Gastroesophageal sphincter (tissue), 3 donors: ENCODE measurements at regions not wholly inside any gene's neighbourhood (a gene's known extent, or its start where the extent isn't known, plus 50 kb on each side); places are given as distances from the start of the nearest gene placed in this dataset.

Source experiments
- CTCF ChIP-seq, 4 experiments: fragments of 200-600 bp in 2 of 4; fragments of 450-650 bp in 2 of 4; sonication (generic) in 1 of 4; IDR thresholded peaks; one replicate each; pipeline ENCODE4 v1.5.1; 2017 to 2019; ENCODE audit warnings: antibody characterized with exemption in 4 of 4, mild to moderate bottlenecking in 2 of 4, moderate library complexity in 2 of 4
- EP300 ChIP-seq: sonication (generic); formaldehyde crosslinking; IDR thresholded peaks from one replicate; pipeline ENCODE4 v1.6.1; 2017; ENCODE audit warnings: antibody characterized with exemption, mild to moderate bottlenecking
- POLR2A ChIP-seq, 2 donors: fragments of 450-650 bp; IDR thresholded peaks; one replicate each; pipeline ENCODE4 v1.6.1; 2017; ENCODE audit warnings: antibody characterized with exemption in 2 of 2, mild to moderate bottlenecking in 2 of 2, moderate library complexity in 1 of 2
- POLR2AphosphoS5 ChIP-seq: sonication (generic); formaldehyde crosslinking; IDR thresholded peaks from one replicate; pipeline ENCODE4 v1.6.1; 2017; ENCODE audit warnings: antibody characterized with exemption

GRCh38 chr9:109718861-109719260 is 61.1 kb upstream of the PALM2AKAP2 start:
- TF ChIP-seq CTCF (IDR thresholded peaks at IDR 0.05) (no peak), POLR2A (IDR thresholded peaks at IDR 0.05) (no peak), POLR2AphosphoS5 (no peak), EP300 (no peak)
